AG09319 (cell line): ENCODE measurements at regions not wholly inside any gene's neighbourhood (a gene's known extent, or its start where the extent isn't known, plus 50 kb on each side); places are given as distances from the start of the nearest gene placed in this dataset.
"Not testable (repeated sequence)": the region's sequence is repeated elsewhere in the genome, so short reads cannot be mapped to it uniquely, and the experiment has no call there.

Experiments
- DNase-seq: peaks from one replicate; pipeline ENCODE4 v3.0.0-alpha.2; 2010; ENCODE audit warnings: low read depth; ENCODE audit errors: extremely low read depth
- TF ChIP-seq, protein P1 (sequence below): IDR thresholded peaks from 2 replicates; pipeline ENCODE4 v1.5.1; 2011; ENCODE audit warnings: low read depth, mild to moderate bottlenecking, inconsistent platforms, low read length, moderate library complexity

- TF ChIP-seq, protein P1, sequence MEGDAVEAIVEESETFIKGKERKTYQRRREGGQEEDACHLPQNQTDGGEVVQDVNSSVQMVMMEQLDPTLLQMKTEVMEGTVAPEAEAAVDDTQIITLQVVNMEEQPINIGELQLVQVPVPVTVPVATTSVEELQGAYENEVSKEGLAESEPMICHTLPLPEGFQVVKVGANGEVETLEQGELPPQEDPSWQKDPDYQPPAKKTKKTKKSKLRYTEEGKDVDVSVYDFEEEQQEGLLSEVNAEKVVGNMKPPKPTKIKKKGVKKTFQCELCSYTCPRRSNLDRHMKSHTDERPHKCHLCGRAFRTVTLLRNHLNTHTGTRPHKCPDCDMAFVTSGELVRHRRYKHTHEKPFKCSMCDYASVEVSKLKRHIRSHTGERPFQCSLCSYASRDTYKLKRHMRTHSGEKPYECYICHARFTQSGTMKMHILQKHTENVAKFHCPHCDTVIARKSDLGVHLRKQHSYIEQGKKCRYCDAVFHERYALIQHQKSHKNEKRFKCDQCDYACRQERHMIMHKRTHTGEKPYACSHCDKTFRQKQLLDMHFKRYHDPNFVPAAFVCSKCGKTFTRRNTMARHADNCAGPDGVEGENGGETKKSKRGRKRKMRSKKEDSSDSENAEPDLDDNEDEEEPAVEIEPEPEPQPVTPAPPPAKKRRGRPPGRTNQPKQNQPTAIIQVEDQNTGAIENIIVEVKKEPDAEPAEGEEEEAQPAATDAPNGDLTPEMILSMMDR, result no peak
- no peak for DNase-seq
Observed at GRCh38 chr1:166627558-166627957, 211.7 kb upstream of the POGK start.

GRCh38 chr1:166628259-166628658 lies 211.0 kb upstream of the POGK start:
- no peak for DNase-seq
- TF ChIP-seq, protein P1, result no peak

- TF ChIP-seq, protein P1, result no peak
- no peak for DNase-seq
Observed at GRCh38 chr1:166629946-166630345, 209.3 kb upstream of the POGK start.

DNA sequence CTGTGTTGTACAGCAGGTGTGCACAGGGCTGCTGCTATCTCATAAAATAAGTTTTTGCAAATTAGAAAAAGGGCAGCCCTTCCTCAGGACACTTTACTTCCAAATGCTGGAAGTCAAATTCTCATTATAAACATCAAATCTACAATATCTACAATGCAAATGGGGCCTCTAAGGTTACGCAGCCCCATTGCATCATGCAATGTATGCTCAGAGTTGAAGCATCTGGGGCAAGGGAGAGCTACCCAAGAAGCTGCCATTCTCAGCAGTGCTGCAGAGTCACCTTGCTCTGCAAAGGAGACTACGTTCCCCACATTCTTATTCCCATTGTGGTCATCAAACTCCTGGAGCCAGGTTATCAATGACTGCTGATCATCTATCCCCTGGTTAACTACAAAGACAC lies 208.9 kb upstream of the POGK start:
- TF ChIP-seq, protein P1, result no peak

DNA sequence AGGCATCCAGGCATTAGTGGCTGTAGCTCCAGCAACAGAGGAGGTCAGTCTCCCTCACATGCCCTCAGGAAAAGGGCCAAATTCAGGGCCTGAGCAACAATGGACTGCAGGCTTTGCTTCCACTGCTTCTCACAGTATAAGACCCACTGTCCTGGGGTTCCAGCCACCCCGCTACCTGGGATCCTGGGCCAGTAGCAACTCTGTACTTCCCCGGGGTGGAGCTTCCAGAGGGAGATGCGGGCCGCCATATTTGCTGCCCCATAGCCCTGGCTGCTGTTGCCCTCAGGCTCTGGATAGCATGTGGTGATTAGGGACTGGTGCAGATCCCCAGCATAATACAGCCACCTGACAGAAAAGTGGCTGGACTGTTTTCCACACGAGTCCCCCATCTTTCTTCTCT lies 201.1 kb upstream of the POGK start:
- DNase-seq, result no peak

More for the DNA sequence above, 208.9 kb upstream of the POGK start:
- DNase-seq, result no peak

GRCh38 chr1:166657228-166657627 lies 182.0 kb upstream of the POGK start:
- not testable (repeated sequence) for DNase-seq

More for the DNA sequence above, 201.1 kb upstream of the POGK start:
- TF ChIP-seq, protein P1, result no peak

DNA sequence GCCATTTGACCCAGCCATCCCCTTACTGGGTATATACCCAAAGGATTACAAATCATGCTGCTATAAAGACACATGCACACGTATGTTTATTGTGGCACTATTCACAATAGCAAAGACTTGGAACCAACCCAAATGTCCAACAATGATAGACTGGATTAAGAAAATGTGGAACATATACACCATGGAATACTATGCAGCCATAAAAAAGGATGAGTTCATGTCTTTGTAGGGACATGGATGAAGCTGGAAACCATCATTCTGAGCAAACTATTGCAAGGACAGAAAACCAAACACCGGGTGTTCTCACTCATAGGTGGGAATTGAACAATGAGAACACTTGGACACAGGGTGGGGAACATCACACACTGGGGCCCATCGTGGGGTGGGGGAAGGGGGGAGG lies 172.5 kb upstream of the POGK start:
- not testable (repeated sequence) for DNase-seq

DNA sequence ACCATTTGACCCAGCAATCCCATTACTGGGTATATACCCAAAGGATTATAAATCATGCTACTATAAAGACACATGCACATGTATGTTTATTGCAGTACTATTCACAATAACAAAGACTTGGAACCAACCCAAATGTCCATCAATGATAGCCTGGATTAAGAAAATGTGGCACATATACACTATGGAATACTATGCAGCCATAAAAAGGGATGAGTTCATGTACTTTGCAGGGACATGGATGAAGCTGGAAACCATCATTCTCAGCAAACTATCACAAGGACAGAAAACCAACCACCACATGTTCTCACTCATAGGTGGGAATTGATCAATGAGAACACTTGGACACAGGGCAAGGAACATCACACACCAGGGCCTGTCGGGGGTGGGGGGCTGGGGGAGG lies 171.7 kb upstream of the POGK start:
- DNase-seq, result not testable (repeated sequence)

DNA sequence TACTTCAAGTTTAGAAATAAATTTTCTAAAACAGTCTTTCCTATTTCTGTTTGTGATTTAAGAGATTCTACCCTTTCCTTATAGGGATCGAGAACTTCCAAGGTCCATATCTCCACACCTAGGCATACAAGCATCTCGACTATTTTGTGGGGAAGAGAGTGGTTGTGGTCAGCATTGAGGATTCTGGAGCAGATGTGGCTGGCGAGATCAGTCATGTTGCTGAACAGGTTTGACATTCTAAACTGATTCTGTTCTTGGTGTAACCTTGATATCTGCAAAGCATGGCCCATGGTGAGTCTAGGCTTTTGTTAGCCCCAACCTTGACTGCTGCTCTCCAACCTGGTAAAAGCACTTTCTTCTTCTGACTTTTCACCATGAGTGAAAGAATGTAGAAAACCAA lies 167.6 kb upstream of the POGK start:
- no peak for DNase-seq
- TF ChIP-seq, protein P1, result no peak
